ENCODE measurements at regions not wholly inside any gene's neighbourhood (a gene's known extent, or its start where the extent isn't known, plus 50 kb on each side); places are given as distances from the start of the nearest gene placed in this dataset.

- in situ Hi-C loops (cut with MboI; ENCODE audit: low pct_unique_long_range_greater_than_20kb, low sequenced_read_pairs, unreplicated experiment): no loop called here
- no peak for TF ChIP-seq CTCF (IDR thresholded peaks at IDR 0.05; ENCODE audit: extremely low read depth, insufficient read depth, missing control alignments)
Measured at GRCh38 chr22:22182990-22183264, 61.7 kb upstream of the VPREB1 start.

DNA sequence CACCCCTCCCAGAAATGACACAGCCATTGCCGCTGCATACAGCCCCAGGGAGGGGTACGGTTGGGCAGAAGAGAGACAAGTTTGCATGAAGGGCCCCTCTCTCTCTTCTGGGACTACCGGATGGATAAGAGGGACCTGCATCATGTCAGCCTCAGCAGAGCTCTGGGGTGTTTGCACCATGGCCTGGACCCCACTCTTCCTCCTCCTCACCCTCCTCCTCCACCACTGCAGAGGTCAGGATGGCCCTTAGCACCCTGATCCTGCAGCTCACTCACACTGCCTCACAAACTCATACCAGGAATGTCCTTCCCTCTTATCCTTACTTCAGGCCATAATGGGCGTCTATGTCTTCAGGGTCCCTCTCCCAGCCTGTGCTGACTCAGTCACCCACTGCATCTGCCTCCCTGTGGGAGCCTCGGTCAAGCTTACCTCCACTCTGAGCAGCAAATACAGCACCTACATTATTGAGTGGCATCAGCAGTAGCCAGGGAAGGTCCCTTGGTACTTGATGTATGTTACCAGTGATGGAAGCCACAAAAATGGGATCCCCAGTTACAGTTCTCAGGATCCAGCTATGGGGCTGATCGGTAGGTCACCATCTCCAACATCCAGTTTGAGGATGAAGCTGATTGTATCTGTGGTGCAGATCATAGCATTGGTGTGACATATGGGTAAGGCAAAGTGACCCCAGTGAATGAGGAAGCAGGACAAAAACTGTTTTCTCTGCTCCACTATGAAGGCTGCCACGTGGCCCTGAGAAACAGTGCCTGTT is 62.2 kb upstream of the VPREB1 start:
- in situ Hi-C loops (cut with MboI; ENCODE audit: low pct_unique_long_range_greater_than_20kb, low sequenced_read_pairs, unreplicated experiment): no loop called here
- TF ChIP-seq CTCF (IDR thresholded peaks at IDR 0.05; ENCODE audit: extremely low read depth, insufficient read depth, missing control alignments): no peak
- no peak for DNase-seq (ENCODE audit: low spot score)

More at GRCh38 chr22:22182990-22183264, 61.7 kb upstream of the VPREB1 start:
- no peak for DNase-seq (ENCODE audit: low spot score)

- DNase-seq (ENCODE audit: low spot score): no peak
Measured at GRCh38 chr22:22181341-22181850, 63.2 kb upstream of the VPREB1 start.

DNA sequence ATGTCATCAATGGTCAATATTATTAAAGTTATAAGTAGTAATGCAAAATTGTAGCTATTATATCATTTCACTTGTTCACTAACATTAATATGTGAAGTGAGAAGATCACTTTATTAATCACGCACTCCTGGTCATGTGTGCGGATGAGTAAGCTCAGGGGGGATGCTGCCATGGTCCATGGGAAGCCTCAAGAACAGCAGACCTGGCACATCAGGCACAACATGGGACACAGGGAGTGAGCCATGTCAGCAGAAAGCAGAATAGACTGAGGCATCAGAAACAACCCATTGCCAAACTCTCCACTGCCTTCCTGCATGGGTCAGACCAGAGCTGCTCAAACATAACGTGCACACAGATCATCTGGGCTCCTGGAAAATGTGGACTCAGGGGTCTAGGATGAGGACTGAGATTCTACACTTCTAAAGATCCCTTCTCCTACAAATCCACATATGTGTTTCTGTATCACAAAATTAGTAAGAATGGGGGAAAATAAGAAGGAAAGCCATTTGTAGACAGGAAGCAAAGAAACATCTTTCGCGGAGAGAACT is 63.8 kb upstream of the VPREB1 start:
- in situ Hi-C loops (cut with MboI; ENCODE audit: low pct_unique_long_range_greater_than_20kb, low sequenced_read_pairs, unreplicated experiment): no loop called here
- TF ChIP-seq CTCF (IDR thresholded peaks at IDR 0.05; ENCODE audit: extremely low read depth, insufficient read depth, missing control alignments): no peak
- DNase-seq (ENCODE audit: low spot score): no peak

More at GRCh38 chr22:22181341-22181850, 63.2 kb upstream of the VPREB1 start:
- TF ChIP-seq CTCF (IDR thresholded peaks at IDR 0.05; ENCODE audit: extremely low read depth, insufficient read depth, missing control alignments): no peak
- in situ Hi-C loops (cut with MboI; ENCODE audit: low pct_unique_long_range_greater_than_20kb, low sequenced_read_pairs, unreplicated experiment): no loop called here

DNA sequence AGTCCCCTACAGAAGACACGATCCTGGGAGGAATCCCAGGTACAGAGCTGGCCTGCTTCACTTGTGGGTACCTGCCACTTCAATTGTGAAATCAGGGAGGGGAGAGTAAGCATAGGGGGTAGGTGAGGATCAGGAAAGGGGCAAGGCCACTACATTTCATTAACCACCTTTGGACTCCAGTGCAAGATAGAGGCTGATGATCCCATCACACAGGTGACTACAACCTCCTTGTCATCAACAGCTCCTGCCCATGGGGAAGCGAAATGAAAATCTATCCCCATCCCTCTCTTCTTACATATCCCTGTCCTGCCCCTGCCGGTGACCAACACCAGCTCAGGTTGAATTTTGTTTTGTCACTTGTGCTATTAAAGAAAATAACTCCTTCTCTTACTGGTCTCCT is 64.7 kb upstream of the VPREB1 start:
- in situ Hi-C loops (cut with MboI; ENCODE audit: low pct_unique_long_range_greater_than_20kb, low sequenced_read_pairs, unreplicated experiment): no loop called here
- DNase-seq (ENCODE audit: low spot score): no peak
- no peak for TF ChIP-seq CTCF (IDR thresholded peaks at IDR 0.05; ENCODE audit: extremely low read depth, insufficient read depth, missing control alignments)

DNA sequence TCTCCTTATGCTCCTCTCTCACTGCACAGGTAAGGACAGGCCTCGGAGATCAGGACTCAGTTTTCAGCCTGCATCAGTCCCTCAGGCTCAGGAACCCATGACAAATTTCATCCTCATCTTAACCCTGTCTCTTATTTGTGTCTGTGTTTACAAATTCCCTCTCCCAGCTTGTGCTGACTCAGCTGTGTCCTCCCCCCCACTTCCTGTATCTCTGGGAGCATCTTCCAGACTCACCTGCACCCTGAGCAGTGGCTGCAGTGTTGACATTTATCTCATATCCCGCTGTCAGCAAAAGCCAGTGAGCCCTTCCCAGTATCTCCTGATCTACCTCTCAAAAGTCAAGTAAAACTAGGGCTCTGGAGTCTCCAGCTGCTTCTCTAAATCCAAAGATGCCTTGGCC is 65.6 kb upstream of the VPREB1 start:
- no peak for DNase-seq (ENCODE audit: low spot score)
- no peak for TF ChIP-seq CTCF (IDR thresholded peaks at IDR 0.05; ENCODE audit: extremely low read depth, insufficient read depth, missing control alignments)
- in situ Hi-C loops (cut with MboI; ENCODE audit: low pct_unique_long_range_greater_than_20kb, low sequenced_read_pairs, unreplicated experiment): no loop called here

All from GM13977 (cell line).